GM12878 (cell line): ENCODE measurements at regions not wholly inside any gene's neighbourhood (a gene's known extent, or its start where the extent isn't known, plus 50 kb on each side); places are given as distances from the start of the nearest gene placed in this dataset.

Source experiments
- CTCF ChIP-seq, 3 experiments: IDR thresholded peaks in 2 of 3; conservative IDR thresholded peaks in 1 of 3; 2 replicates each; pipeline ENCODE4 v1.5.1; 2011; ENCODE audit warnings: low read depth in 3 of 3, low read length in 3 of 3, mild to moderate bottlenecking in 3 of 3, control low read depth in 2 of 3, moderate library complexity in 2 of 3, inconsistent platforms in 1 of 3, mixed read lengths in 1 of 3; ENCODE audit not compliant: control insufficient read depth in 2 of 3, insufficient read depth in 1 of 3; ENCODE audit errors: extremely low read depth in 1 of 3
- ELK1 ChIP-seq: IDR thresholded peaks from 2 replicates; pipeline ENCODE4 v1.6.1; 2012; ENCODE audit warnings: low read depth, low read length, improper control_type of control experiment
- JUND ChIP-seq: IDR thresholded peaks from 2 replicates; pipeline ENCODE4 v1.6.1; 2012; ENCODE audit warnings: low read depth, mild to moderate bottlenecking, low read length, improper control_type of control experiment, moderate library complexity
- KAT2A ChIP-seq: conservative IDR thresholded peaks from 2 replicates; pipeline ENCODE4 v1.6.1; 2011; ENCODE audit warnings: low read depth, low read length; ENCODE audit not compliant: control insufficient read depth
- STAT1 ChIP-seq: fragments of 450-650 bp; conservative IDR thresholded peaks from 2 replicates; pipeline ENCODE4 v1.6.1; 2014; ENCODE audit warnings: antibody characterized with exemption, mild to moderate bottlenecking
- TARDBP ChIP-seq: IDR thresholded peaks from 2 replicates; pipeline ENCODE4 v1.6.1; 2016; ENCODE audit warnings: borderline replicate concordance

GRCh38 chr4:30912098-30912714, 192.0 kb downstream of the PCDH7 start:
- TF ChIP-seq CTCF (IDR thresholded peaks at IDR 0.05 in 2 of 3, conservative IDR thresholded peaks at IDR 0.05 in 1 of 3; ENCODE audit: control insufficient read depth in 2 of 3, extremely low read depth in 1 of 3, insufficient read depth in 1 of 3, low read depth in 3 of 3, low read length in 3 of 3) (no peak), ELK1 (no peak), TARDBP (no peak), JUND (no peak), KAT2A (no peak), STAT1 (no peak)
